Neural progenitor cell (in vitro differentiated cells): ENCODE measurements at regions not wholly inside any gene's neighbourhood (a gene's known extent, or its start where the extent isn't known, plus 50 kb on each side); places are given as distances from the start of the nearest gene placed in this dataset.

Experiments
- CTCF ChIP-seq: fragments of 200-600 bp; sonication (generic); IDR thresholded peaks from 2 replicates; pipeline ENCODE4 v1.5.1; 2017; ENCODE audit warnings: antibody characterized with exemption, mild to moderate bottlenecking
- EZH2 ChIP-seq: fragments of 200-600 bp; sonication (generic); IDR thresholded peaks from 2 replicates; pipeline ENCODE4 v1.6.1; 2017; ENCODE audit warnings: antibody characterized with exemption, mild to moderate bottlenecking, moderate library complexity
- EZH2phosphoT487 ChIP-seq: fragments of 200-600 bp; sonication (generic); IDR thresholded peaks from 2 replicates; pipeline ENCODE4 v1.6.1; 2017; ENCODE audit warnings: antibody characterized with exemption

GRCh38 chr21:35828161-35828560 is 232.2 kb downstream of the SETD4 start:
- TF ChIP-seq CTCF, result no peak
- no peak for TF ChIP-seq EZH2
- no peak for TF ChIP-seq EZH2phosphoT487
